ENCODE measurements at regions not wholly inside any gene's neighbourhood (a gene's known extent, or its start where the extent isn't known, plus 50 kb on each side); places are given as distances from the start of the nearest gene placed in this dataset.

DNA sequence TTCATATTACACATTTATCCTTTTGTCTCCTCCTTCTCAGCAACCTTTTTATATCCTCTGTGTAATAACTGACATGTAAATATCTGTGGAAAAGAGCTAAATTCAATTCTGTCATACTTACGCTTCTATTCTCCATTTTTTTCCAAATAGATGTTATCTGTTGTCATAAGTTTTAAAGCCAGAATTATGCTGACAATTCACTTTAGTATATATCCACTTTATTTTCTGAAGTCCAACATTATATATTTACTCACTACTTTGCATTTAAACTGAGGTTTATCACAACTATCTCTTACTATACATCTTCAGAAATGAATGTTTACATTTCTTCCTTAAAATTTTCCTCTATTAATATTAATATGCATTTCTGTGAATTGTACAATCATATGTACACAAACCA is 247.9 kb upstream of the PCDH10 start:
- DNase-seq, result no peak

DNA sequence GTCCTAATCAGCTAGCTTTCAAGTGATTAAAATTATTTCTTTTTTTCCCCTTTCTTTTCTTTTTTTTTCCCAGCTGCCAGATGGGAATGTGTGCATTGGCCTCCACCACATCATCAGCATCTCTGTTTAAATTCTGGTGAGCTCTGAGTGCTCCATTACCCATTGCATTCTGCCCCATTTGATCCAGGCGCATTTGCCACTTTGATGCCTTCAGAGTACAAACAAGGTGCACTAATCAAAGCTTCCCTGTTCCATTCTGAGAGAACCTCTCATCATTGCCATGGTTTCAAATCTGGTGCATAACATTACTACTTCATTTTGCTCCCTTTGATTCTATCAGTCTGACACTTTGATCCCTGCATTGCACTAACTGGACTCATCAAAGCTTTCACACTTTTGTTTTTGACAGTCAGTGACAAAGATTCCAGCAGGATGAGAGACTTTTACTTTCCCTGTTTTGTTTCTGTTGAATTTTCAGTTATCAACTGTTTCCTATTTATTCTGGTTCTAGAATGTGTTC is 238.8 kb upstream of the PCDH10 start:
- peak; percentile 53 for DNase-seq

DNA sequence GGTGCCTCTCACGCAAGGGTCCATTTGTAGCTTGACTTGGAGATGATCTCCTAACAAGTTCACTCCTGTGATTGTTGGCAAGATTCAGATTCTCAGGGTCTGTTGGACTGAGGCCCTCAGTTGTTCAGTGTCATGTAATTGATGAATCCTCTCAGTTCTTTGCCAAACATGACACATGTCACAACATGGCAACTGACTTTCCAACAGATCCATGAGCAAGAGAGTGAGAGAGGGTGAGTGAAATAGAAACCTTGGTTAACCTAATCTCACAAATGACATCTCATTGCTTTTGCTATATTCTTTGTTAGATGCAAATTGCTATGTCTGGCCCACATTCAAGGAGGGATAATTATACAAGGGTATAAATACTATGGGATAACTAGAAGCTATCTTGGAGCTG is 231.0 kb upstream of the PCDH10 start:
- DNase-seq, result no peak

DNA sequence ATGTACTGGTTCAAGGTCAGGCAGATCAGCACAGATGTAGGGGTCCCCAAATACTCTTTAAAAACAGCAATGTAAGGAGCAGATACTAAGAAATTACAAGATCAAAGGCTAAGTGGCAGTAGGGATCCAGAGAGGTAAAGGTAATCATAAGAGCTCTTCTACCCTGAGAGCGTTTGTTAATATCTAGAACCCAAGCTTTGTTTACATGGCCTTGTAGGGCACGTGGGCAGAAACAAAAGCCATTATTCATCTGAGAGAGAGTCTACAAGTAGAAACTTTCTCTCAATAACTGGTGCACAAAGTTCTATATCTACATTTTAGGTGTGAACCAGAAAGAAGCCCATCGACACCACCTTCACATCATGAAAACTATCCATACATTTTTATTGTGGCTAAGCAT is 225.6 kb upstream of the PCDH10 start:
- DNase-seq, result no peak

DNA sequence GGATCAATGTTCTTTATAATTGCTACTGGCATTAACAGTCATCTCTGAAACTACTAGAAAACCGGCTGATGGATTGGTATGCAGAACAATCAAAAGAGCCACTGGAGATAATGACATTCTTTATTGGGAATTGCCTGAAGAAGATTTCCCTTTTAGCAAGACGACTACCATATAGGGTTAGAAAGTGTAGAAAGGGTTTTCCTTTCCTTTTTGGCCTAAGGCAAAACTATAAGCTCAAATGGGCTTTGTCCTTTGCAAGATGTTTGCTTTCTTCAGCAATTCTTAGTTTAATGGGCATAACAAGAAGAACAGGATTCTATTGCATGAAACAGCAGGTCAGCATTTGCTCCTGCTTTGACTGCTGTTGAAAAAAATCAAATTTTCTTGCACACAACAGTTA is 214.2 kb upstream of the PCDH10 start:
- DNase-seq, result peak; percentile 14

DNA sequence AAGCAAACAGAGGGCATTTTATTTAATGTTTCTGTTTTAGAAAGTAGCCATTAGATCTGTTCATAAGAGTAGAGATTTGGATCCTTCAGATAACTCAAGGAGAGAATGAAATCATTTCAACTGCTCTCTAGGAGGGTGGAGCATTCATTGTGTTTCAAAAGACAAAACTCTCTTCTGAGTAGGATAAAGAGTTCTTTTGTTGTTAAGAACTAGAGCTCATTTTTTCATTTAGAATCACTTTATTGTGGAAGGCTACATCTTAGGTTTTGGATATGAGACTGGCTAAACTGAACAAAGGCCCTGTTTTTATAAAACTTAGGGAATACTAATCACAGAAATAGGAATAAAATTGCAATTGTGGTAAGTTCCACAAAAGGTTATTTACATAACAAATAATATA is 193.9 kb upstream of the PCDH10 start:
- no peak for DNase-seq

DNA sequence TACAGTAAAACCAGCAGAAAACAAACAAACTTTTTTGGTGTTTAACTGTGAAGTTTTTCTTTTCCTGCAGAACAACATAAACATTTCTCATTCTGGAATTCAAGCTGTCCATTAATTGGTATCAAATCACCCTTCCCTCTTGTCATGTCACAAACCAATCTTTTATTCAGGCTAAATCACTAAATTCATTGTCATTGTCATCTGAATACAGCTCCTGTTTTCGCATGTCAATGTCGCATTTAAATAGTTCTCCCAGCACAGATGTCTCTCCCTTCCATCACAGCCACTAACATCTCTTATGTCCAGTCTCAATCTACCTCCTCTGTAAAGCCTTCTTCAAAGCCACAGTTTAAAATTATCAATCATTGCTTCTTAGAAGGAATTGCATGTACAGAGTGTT is 192.1 kb upstream of the PCDH10 start:
- DNase-seq, result no peak

DNA sequence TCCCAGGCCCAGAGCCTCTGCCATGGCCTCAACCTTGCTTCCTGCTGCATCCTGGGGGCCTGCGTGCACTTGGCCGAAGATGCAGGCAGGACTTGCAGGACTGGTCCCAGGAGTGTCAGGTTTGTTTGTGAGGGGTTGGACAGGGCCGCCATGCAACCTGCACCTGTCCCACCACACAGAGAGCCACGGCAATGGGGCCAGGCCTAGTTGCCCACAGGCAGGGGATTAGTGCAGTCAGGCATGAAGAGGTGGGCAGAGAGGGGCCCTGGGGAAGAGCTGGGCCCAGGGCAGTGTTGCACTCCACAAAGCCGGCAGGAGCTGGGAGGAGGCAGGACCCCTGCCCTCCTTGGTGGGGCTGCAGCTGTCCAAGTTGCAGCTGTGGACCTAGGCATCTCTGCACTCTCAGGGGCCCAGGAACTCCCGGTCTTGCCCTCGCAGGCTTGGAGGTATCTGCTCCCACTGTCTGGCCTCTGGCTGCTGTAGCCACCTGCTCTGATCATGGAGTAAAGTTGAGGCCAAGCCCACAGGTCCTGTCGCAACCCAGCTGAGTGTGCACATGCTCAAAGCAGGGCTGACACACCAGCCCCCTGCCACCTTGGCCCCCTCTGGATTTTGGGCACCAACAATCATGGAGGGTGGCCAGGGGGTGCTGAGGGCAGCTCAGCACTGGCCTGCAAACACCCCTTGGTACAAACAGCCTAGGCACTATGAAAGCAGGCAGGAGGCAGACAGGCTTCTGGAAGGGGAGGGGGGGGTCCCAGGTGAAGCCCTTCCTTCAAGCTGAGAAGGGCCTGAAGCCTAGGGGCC is 190.4 kb upstream of the PCDH10 start:
- no peak for DNase-seq

DNA sequence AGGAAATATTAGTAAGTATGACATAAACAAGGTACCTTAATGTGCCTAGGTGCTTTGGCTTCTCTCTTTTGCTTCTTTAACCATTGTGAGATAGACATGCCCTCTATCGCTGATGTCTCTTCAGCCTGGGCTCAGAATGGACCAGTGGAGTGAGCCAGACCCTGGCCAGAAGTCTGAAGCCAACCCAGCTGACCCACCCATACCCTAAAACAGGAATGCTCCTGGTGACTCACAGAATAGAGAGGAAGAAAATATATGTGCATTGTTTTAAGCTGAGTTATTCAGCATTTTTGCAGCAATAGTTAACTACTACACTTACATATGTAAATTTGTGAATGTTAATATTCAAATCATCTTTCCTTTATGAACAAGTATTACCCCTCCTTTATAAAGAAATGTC is 167.5 kb upstream of the PCDH10 start:
- DNase-seq, result no peak

DNA sequence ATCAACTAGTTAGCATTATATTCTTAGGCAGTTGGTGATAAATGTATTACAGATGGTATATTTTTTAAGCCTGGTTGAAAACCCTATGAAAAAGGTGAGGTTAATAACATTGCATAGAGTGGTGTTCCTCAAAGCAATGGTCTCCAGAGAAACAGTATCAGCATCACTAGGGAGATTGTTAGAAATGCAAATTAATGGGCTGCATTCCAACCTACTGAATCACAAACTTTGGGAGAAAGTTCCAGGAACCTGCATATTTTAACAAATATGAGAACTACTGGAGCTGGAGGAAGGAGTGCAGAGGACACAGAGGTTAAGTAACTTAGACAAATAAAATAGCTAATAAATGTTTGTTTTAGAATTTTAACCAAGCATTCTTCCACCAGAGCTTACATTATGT is 166.9 kb upstream of the PCDH10 start:
- DNase-seq, result no peak

DNA sequence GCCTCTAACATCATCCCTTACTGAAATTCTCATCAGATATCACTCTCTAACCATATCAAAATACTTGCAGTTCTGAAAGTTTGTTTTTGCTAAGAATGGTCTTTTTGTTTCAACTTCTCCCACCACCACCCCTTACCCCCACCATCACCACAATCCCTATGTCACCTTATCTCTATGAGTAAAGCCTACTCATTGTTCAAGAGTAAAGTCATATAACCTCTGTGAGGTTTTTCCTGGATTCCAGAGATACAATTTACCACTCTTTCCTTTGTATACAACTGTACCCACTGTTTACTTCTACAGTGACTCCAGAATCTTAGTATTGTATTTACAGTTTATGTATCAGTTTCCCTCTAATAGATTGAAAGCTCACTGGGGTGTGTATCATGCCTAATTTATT is 158.0 kb upstream of the PCDH10 start:
- DNase-seq, result no peak

DNA sequence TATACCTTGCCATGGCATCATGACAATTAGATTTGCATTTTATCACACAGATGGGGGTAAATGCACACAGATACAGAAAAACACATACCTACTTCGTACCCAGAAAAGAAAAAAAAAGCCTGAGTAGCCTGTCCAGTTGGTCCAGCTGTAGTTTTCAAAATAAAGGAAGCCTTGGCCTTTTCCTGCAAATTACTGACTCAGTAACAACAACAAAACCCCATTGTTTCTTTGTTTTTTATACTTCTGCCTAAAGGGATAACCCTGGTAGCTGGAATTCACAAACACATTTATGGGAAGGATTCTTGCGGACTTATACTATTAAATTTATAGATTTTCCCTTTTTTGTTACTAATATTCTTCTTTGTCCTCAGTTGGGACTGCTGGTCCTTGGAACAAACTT is 156.4 kb upstream of the PCDH10 start:
- DNase-seq, result no peak

DNA sequence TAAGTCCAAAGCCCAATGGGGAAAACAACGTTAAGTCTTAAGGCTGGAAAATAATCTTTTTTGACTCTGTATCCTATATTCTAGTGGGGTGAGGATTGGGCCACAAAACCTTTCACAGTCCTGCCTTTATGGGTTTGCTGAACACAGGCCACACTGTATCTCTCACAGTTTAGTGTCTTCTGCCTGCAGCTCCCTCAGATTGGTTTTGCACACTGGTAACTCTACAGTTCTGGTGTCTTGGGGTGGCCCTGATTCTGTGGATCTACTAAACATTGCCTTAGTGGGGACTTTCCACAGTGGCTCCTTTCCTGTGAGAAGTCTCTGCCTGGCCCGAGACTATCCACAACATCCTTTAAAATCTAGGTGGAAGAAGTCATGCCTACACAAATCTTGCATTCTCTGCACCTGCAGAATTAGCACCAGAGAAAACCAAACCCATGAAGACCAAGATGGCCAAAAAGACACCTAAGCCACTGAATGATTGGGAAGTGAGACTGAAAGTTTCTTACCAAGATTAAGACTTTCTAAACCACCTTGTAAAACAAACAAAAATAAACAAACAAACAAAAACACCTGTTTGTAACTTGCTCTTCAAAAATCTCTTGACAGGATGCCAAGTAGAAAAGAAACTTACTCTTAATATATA is 150.4 kb upstream of the PCDH10 start:
- no peak for DNase-seq

DNA sequence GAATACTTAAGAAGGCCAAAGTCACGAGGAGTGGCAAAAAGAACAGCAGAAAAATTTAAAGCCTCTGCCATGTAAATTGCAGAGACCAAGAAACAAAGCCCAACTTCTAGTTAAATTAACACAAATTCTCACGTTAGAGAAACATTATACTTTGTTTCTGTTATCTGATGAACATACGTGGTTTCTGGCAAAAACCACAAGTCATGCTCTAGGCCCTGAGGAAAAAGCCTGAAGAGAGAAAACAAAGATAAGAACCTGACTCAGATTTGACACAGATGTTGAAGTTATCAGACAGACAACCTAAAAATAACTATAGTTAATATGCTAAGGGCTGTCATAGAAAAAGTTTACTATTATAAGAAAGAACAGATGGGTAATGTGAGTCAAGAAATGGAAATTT is 149.1 kb upstream of the PCDH10 start:
- no peak for DNase-seq

DNA sequence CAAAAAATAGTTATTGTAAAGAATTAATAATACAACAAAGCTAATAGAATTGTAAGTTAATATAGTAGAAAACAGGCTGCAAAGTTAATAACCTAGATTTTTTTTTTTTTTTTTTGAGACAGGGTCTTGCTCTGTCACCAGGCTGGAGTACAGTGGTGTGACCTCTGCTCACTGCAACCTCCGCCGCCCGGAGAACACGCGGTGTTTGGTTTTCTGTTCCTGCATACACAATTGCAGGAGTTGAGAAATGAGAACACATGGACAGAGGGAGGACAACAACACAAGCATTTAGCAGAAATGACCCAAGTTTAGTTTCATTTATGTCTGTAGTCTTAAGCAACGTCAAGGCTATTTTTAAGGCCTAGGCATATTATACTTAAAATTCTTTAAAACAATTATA is 145.9 kb upstream of the PCDH10 start:
- no peak for DNase-seq

DNA sequence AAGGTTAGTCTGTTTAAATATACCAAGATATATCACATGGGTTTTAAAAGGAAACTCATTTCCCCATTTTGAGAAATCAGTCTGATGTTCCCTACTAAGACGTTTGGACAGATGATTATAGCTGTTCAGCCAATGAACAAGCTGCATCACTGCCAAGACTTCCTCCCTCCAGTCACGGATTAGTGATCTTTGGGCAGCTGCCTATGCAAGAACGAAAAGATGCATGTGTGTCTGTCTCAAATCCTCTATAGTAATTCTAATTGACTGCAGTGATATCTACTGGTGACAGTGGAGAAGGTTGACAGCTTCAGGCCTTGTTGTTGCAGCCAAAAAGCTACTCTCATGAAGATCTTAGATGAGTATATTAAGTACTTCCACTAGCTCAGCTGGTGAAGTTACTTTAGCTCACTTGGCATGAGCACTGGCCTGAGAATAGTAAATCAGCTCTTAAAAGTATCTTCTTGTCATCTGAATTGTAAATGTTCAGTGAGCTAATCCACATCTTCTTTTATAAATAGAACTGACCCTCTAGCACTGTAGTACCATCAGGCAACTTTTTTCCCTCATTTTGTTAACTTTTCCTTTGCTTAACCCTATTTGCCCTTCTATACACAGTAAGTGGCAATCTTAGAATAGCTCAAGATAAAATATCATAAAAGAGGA is 134.5 kb upstream of the PCDH10 start:
- DNase-seq, result no peak

DNA sequence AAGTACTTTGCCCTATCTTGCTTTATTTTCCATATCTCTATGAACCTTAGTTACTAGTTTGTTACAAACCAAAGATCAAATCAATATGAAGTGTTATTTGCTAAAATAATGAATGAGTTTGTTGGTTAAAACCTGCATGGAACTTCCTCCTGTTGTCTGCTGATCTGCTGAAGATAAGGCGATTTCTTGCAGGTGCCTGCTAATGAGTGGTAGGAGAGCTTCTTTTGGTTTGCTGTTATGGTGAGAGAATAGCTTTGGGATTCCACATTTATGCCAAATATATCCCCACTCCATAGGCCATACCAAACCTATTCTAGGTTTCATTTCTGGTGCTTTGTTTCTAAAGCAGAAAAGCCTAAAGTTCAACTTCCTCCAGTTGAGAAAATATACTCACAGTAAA is 103.8 kb upstream of the PCDH10 start:
- DNase-seq, result no peak

DNA sequence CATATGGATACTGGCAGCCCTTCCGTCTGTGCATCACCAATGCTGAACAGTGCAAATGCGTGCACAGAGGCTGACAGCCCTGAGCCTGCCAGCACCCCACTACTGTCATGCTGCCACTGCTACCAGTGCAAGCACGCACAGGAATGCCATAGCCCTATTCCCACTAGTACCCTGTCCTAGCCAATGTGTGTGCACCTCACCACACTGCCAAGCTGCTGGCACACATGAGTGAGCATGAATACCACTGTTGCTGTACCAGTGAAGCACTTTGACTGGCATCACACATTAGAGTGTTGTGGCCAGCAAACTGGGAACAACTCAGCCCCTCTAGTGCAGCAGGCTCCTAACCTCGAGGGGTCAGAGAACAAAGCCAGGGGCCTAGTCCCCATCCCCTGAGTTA is 102.9 kb upstream of the PCDH10 start:
- DNase-seq, result no peak

DNA sequence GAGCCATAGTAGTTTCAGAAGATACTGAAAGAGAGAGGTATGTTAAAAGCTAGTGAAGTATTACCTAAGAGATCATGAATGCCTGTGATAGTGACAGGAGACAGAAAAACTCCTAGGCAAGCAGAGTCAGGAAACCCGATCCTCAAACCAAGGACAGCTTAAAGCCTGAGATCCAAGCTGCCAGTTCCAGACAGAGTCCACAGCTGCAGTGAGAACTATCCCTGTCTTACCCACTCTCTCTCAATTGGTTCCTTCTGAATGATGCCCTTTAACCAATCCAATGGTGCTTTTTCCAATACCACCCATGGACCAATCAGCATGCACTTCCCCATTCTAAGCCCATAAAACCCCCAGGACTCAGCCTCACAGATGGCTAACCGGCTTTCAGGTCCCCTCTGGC is 90.4 kb upstream of the PCDH10 start:
- no peak for DNase-seq

DNA sequence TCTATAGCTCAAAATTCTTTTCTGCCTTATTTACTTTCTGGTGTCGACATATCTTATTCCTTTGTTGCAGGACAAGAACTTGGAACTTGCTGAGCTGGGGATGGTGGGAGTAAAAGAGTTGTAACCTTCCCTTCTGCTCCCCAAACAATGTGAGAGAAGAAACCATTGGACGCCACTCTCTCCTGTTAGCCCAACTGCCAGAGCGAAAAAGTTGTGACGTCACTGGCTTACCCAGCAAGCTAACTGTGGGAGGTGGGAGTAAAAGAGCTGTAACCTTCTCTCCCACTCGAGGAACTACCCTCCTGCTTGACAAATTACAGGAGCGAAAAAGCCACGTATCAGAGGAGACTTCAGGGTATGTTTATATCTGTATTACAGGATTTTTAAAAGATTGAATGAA is 90.0 kb upstream of the PCDH10 start:
- no peak for DNase-seq

DNA sequence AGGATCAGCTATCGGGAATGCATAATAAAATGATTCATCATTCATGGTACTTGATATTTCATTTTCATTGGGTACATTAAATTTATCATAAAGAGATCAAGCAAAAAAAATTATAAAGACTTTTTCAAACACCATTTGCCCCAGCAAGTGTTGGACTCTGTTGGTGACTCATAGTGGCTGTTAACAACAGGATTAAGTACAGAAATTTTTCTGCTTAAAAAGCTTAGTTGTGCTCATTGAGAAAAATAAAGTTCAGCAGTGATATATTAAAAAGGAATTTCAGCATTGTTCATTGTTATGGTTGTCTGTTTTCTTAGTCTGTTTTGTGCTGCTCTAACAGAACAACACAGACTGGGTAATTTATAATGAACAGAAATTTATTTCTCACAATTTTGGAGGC is 86.2 kb upstream of the PCDH10 start:
- no peak for DNase-seq

DNA sequence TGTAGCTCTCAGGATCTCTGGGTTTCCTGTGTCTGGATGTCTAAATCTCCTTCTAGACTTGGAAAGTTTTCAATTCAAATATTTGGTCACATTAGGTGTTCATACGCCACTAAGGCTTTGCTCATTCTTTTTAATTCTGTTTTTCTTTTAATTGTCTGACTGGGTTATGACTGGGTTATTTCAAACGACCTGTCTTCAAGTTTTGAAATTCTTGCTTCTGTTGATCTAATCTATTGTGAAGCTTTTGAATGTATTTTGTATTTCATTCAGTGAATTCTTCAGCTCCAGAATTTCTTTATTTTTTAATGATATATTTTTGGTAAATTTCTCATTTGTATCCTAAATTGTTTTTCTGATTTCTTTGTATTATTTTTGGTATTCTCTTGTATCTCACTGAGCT is 81.0 kb upstream of the PCDH10 start:
- no peak for DNase-seq

DNA sequence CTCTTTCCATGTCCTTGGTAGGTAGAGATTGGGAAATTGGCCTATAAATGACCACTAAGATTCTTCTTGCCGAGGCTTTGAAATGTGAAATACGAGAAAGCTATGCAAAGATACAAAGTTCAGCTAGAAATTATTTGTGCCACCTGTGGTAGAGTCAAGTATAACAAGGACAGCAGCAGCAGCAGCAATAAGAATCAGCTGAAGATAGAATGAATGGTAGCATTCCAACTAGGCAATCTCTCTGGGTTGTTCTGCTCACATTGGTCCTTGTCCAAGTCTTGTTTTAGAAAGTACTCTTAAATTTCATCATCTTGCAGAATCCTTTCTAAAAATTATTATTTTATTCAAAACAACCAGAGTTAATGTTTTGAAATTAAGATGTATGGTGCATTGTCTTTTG is 67.8 kb upstream of the PCDH10 start:
- DNase-seq, result no peak

DNA sequence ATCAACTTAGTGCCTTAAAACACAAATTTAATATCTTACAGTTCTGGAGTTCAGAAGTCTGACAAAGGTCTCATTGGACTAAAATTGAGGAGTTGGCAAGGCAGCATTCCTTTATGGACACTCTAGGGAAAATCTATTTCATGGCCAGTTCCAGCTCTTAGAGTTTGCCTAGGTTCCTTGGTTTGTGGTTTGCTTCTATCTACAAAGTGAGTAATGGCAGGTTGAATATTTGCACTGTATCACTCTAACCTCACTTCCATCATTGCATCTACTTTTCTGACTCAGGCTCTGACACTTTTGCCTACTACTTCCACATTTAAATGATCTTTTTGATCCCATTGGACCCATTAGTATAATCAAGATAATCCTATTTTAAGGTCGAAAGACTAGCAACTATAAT is 64.7 kb upstream of the PCDH10 start:
- DNase-seq, result no peak

Data from eye (tissue), 1 donor.